SK-N-SH treated with all-trans-retinoic acid at 6 μM for 48 hours (cell line): ENCODE measurements at regions not wholly inside any gene's neighbourhood (a gene's known extent, or its start where the extent isn't known, plus 50 kb on each side); places are given as distances from the start of the nearest gene placed in this dataset.

Experiments
- ATAC-seq: fragments of 200-7000 bp; cut with Tn5 transposase; 3 replicates; pipeline ENCODE4 v1.9.1; 2020; ENCODE audit warnings: mild to moderate bottlenecking, moderate library complexity
- ARNTL ChIP-seq: fragments of 450-650 bp; formaldehyde crosslinking; IDR thresholded peaks from 2 replicates; pipeline ENCODE4 v1.5.0; 2020; ENCODE audit warnings: low read depth, mild to moderate bottlenecking, moderate library complexity, borderline replicate concordance
- BACH2 ChIP-seq: fragments of 250-450 bp; sonication (Bioruptor Pico); IDR thresholded peaks from 2 replicates; pipeline ENCODE4 v1.9.0; 2021; ENCODE audit warnings: mild to moderate bottlenecking, borderline replicate concordance
- CSDC2 ChIP-seq: fragments of 250-450 bp; sonication (Bioruptor Pico); IDR thresholded peaks from 2 replicates; pipeline ENCODE4 v1.5.0; 2020; ENCODE audit warnings: mild to moderate bottlenecking, moderate library complexity
- CSRNP3 ChIP-seq: fragments of 250-450 bp; sonication (Bioruptor Pico); IDR thresholded peaks from 2 replicates; pipeline ENCODE4 v1.5.1; 2021; ENCODE audit warnings: mild to moderate bottlenecking, moderate library complexity
- ESRRG ChIP-seq: fragments of 250-450 bp; sonication (Bioruptor Pico); IDR thresholded peaks from 2 replicates; pipeline ENCODE4 v1.6.1; 2021; ENCODE audit warnings: mild to moderate bottlenecking
- GLIS3 ChIP-seq: fragments of 250-450 bp; sonication (Bioruptor Pico); IDR thresholded peaks from 2 replicates; pipeline ENCODE4 v1.5.0; 2020; ENCODE audit warnings: mild to moderate bottlenecking, moderate library complexity
- ISL1 ChIP-seq: fragments of 250-450 bp; sonication (Bioruptor Pico); IDR thresholded peaks from 2 replicates; pipeline ENCODE4 v2.1.2; 2022; ENCODE audit warnings: mild to moderate bottlenecking, moderate library complexity
- OSR1 ChIP-seq: fragments of 250-450 bp; sonication (Bioruptor Pico); IDR thresholded peaks from 2 replicates; pipeline ENCODE4 v1.8.0; 2022; ENCODE audit warnings: moderate library complexity, mild to moderate bottlenecking, inconsistent platforms
- PATZ1 ChIP-seq: fragments of 250-450 bp; sonication (Bioruptor Pico); IDR thresholded peaks from 2 replicates; pipeline ENCODE4 v1.8.0; 2020; ENCODE audit warnings: mild to moderate bottlenecking, moderate library complexity, borderline replicate concordance
- POU6F1 ChIP-seq: fragments of 250-450 bp; sonication (Bioruptor Pico); IDR thresholded peaks from 2 replicates; pipeline ENCODE4 v1.8.0; 2021; ENCODE audit warnings: low read depth, mild to moderate bottlenecking, moderate library complexity, borderline replicate concordance
- PPARA ChIP-seq: fragments of 250-450 bp; sonication (Bioruptor Pico); IDR thresholded peaks from 2 replicates; pipeline ENCODE4 v1.5.0; 2020; ENCODE audit warnings: mild to moderate bottlenecking, borderline replicate concordance
- RARB ChIP-seq: fragments of 250-450 bp; sonication (Bioruptor Pico); IDR thresholded peaks from 2 replicates; pipeline ENCODE4 v1.8.0; 2021; ENCODE audit warnings: mild to moderate bottlenecking, moderate library complexity
- SNAI2 ChIP-seq: fragments of 250-450 bp; sonication (Bioruptor Pico); IDR thresholded peaks from 2 replicates; pipeline ENCODE4 v1.5.0; 2020; ENCODE audit warnings: mild to moderate bottlenecking, moderate library complexity
- TCF4 ChIP-seq: fragments of 250-450 bp; sonication (Bioruptor Pico); IDR thresholded peaks from 2 replicates; pipeline ENCODE4 v1.8.0; 2021; ENCODE audit warnings: mild to moderate bottlenecking, moderate library complexity, borderline replicate concordance
- TOX ChIP-seq: fragments of 250-450 bp; sonication (Bioruptor Pico); IDR thresholded peaks from 2 replicates; pipeline ENCODE4 v1.8.0; 2021; ENCODE audit warnings: mild to moderate bottlenecking, moderate library complexity, borderline replicate concordance
- ZC3H10 ChIP-seq: fragments of 250-450 bp; sonication (Bioruptor Pico); IDR thresholded peaks from 2 replicates; pipeline ENCODE4 v1.5.1; 2021; ENCODE audit warnings: mild to moderate bottlenecking, moderate library complexity
- ZFP3 ChIP-seq: fragments of 250-450 bp; sonication (Bioruptor Pico); IDR thresholded peaks from 2 replicates; pipeline ENCODE4 v1.5.0; 2020; ENCODE audit warnings: mild to moderate bottlenecking, moderate library complexity
- ZFP30 ChIP-seq: fragments of 450-650 bp; formaldehyde crosslinking; IDR thresholded peaks from 2 replicates; pipeline ENCODE4 v1.5.0; 2022; ENCODE audit warnings: mild to moderate bottlenecking, moderate library complexity
- ZNF565 ChIP-seq: fragments of 450-650 bp; formaldehyde crosslinking; conservative IDR thresholded peaks from 2 replicates; pipeline ENCODE4 v1.5.0; 2020; ENCODE audit warnings: low read depth, mild to moderate bottlenecking, moderate library complexity
- ZNF70 ChIP-seq: fragments of 450-650 bp; formaldehyde crosslinking; IDR thresholded peaks from 2 replicates; pipeline ENCODE4 v1.5.0; 2020; ENCODE audit warnings: mild to moderate bottlenecking, moderate library complexity
- ZNF8 ChIP-seq: fragments of 450-650 bp; formaldehyde crosslinking; IDR thresholded peaks from 2 replicates; pipeline ENCODE4 v1.5.0; 2020; ENCODE audit warnings: mild to moderate bottlenecking, moderate library complexity
- TF ChIP-seq, protein P1 (sequence below): fragments of 250-450 bp; sonication (Bioruptor Pico); IDR thresholded peaks from 2 replicates; pipeline ENCODE4 v1.5.1; 2020; ENCODE audit warnings: low read depth, mild to moderate bottlenecking, moderate library complexity
- TF ChIP-seq, protein P2 (sequence below): fragments of 250-450 bp; sonication (Bioruptor Pico); IDR thresholded peaks from 2 replicates; pipeline ENCODE4 v1.5.0; 2020; ENCODE audit warnings: mild to moderate bottlenecking, moderate library complexity

DNA sequence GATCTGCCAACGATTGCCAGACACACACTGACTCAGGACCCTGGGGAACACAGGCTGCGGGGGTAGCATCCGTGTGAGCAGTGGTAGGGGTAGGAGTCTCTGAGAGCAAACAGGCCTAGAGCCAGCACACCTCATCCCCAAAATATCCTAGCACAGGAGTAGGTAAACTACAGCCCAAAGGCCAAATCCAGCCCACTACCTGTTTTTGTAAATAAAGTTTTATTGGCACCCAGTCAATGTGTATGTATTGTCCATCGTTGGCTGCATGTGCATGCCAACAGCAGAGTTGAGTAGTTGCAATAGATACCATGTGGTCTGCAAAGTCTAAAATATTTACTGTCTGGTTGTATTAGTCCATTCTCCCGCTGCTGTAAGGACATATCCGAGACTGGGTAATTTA lies 55.5 kb upstream of the GPRC5B start:
- no peak for ATAC-seq
- TF ChIP-seq POU6F1 (no peak), RARB (CRISPR knock-in tag) (no peak), TCF4 (no peak), ZNF8 (CRISPR knock-in tag) (no peak), ZFP3 (CRISPR knock-in tag) (no peak), TOX (CRISPR knock-in tag) (no peak), ZFP30 (CRISPR knock-in tag) (no peak), PATZ1 (no peak), PPARA (no peak), ZNF70 (no peak), BACH2 (CRISPR knock-in tag) (no peak), CSDC2 (CRISPR knock-in tag) (no peak), ZNF565 (CRISPR knock-in tag) (no peak), GLIS3 (CRISPR knock-in tag) (no peak)

GRCh38 chr16:19939553-19939952 lies 54.9 kb upstream of the GPRC5B start:
- no peak for TF ChIP-seq OSR1
- TF ChIP-seq ISL1, result no peak
- no peak for TF ChIP-seq ZFP30 (CRISPR knock-in tag)
- TF ChIP-seq POU6F1, result no peak
- TF ChIP-seq PATZ1, result no peak
- TF ChIP-seq GLIS3 (CRISPR knock-in tag), result no peak
- no peak for TF ChIP-seq ZNF8 (CRISPR knock-in tag)
- TF ChIP-seq CSDC2 (CRISPR knock-in tag), result no peak
- no peak for TF ChIP-seq ESRRG (CRISPR knock-in tag)
- no peak for TF ChIP-seq ZC3H10 (CRISPR knock-in tag)
- no peak for TF ChIP-seq TCF4
- no peak for TF ChIP-seq BACH2 (CRISPR knock-in tag)
- TF ChIP-seq RARB (CRISPR knock-in tag), result no peak
- TF ChIP-seq, protein P1, sequence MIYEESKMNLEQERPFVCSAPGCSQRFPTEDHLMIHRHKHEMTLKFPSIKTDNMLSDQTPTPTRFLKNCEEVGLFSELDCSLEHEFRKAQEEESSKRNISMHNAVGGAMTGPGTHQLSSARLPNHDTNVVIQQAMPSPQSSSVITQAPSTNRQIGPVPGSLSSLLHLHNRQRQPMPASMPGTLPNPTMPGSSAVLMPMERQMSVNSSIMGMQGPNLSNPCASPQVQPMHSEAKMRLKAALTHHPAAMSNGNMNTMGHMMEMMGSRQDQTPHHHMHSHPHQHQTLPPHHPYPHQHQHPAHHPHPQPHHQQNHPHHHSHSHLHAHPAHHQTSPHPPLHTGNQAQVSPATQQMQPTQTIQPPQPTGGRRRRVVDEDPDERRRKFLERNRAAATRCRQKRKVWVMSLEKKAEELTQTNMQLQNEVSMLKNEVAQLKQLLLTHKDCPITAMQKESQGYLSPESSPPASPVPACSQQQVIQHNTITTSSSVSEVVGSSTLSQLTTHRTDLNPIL (CRISPR knock-in tag), result no peak
- TF ChIP-seq PPARA, result no peak
- TF ChIP-seq ZFP3 (CRISPR knock-in tag), result no peak
- TF ChIP-seq SNAI2 (CRISPR knock-in tag), result no peak
- TF ChIP-seq ZNF565 (CRISPR knock-in tag), result no peak
- TF ChIP-seq CSRNP3 (CRISPR knock-in tag), result no peak
- TF ChIP-seq, all 23 proteins: peak for 0
- ATAC-seq, result no peak

- no peak for ATAC-seq
- TF ChIP-seq, protein P1 (CRISPR knock-in tag), result no peak
- TF ChIP-seq PPARA (no peak), ZFP30 (CRISPR knock-in tag) (no peak), CSDC2 (CRISPR knock-in tag) (no peak), ESRRG (CRISPR knock-in tag) (no peak), SNAI2 (CRISPR knock-in tag) (no peak), BACH2 (CRISPR knock-in tag) (no peak), RARB (CRISPR knock-in tag) (no peak), ZFP3 (CRISPR knock-in tag) (no peak), ARNTL (CRISPR knock-in tag) (no peak), ISL1 (no peak), OSR1 (no peak)
- TF ChIP-seq, protein P2, sequence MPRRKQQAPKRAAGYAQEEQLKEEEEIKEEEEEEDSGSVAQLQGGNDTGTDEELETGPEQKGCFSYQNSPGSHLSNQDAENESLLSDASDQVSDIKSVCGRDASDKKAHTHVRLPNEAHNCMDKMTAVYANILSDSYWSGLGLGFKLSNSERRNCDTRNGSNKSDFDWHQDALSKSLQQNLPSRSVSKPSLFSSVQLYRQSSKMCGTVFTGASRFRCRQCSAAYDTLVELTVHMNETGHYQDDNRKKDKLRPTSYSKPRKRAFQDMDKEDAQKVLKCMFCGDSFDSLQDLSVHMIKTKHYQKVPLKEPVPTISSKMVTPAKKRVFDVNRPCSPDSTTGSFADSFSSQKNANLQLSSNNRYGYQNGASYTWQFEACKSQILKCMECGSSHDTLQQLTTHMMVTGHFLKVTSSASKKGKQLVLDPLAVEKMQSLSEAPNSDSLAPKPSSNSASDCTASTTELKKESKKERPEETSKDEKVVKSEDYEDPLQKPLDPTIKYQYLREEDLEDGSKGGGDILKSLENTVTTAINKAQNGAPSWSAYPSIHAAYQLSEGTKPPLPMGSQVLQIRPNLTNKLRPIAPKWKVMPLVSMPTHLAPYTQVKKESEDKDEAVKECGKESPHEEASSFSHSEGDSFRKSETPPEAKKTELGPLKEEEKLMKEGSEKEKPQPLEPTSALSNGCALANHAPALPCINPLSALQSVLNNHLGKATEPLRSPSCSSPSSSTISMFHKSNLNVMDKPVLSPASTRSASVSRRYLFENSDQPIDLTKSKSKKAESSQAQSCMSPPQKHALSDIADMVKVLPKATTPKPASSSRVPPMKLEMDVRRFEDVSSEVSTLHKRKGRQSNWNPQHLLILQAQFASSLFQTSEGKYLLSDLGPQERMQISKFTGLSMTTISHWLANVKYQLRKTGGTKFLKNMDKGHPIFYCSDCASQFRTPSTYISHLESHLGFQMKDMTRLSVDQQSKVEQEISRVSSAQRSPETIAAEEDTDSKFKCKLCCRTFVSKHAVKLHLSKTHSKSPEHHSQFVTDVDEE, result no peak
Observed at GRCh38 chr16:19938536-19938935, 53.9 kb upstream of the GPRC5B start.
